ENCODE measurements at regions not wholly inside any gene's neighbourhood (a gene's known extent, or its start where the extent isn't known, plus 50 kb on each side); places are given as distances from the start of the nearest gene placed in this dataset.

- H3K4me1 ChIP-seq, result no peaks in the 10 kb centered on the region
- H3K27me3 ChIP-seq, result no peaks in the 10 kb centered on the region
- intact Hi-C loops (cut with DNase I; ENCODE audit: low total_unique reads), result no loop called here
- no peaks in the 10 kb centered on the region for H3K36me3 ChIP-seq (ENCODE audit: low read depth, missing control alignments)
- no peak for TF ChIP-seq POLR2A (IDR thresholded peaks at IDR 0.05)
- no peak for TF ChIP-seq CTCF (IDR thresholded peaks at IDR 0.05)
- no peak overlapping the region for H3K4me3 ChIP-seq
- no peaks in the 10 kb centered on the region for H3K9me3 ChIP-seq
- no peak overlapping the region for H3K27ac ChIP-seq
- no peak for DNase-seq
- WGBS, 2 donors, result 91 to 92% methylated on average over 5 of the region's 5 CpGs
These were observed 394.0 kb upstream of the FZD8 start for GRCh38 chr10:36036137-36036536.

GRCh38 chr10:36033808-36034207, 391.7 kb upstream of the FZD8 start:
- intact Hi-C loops (cut with DNase I; ENCODE audit: low total_unique reads), result no loop called here
- Histone ChIP-seq H3K27me3 (no peaks in the 10 kb centered on the region), H3K36me3 (ENCODE audit: low read depth, missing control alignments) (no peaks in the 10 kb centered on the region), H3K9me3 (no peaks in the 10 kb centered on the region), H3K4me1 (no peaks in the 10 kb centered on the region), H3K4me3 (no peak overlapping the region), H3K27ac (no peak overlapping the region)
- DNase-seq, result no peak
- TF ChIP-seq POLR2A (IDR thresholded peaks at IDR 0.05) (no peak), CTCF (IDR thresholded peaks at IDR 0.05) (no peak)

GRCh38 chr10:36030516-36030915, 388.4 kb upstream of the FZD8 start:
- 65 to 71% methylated on average over 3 of the region's 3 CpGs for WGBS, 2 donors
- intact Hi-C loops (cut with DNase I; ENCODE audit: low total_unique reads), result no loop called here
- no peaks in the 10 kb centered on the region for H3K4me1 ChIP-seq

DNA sequence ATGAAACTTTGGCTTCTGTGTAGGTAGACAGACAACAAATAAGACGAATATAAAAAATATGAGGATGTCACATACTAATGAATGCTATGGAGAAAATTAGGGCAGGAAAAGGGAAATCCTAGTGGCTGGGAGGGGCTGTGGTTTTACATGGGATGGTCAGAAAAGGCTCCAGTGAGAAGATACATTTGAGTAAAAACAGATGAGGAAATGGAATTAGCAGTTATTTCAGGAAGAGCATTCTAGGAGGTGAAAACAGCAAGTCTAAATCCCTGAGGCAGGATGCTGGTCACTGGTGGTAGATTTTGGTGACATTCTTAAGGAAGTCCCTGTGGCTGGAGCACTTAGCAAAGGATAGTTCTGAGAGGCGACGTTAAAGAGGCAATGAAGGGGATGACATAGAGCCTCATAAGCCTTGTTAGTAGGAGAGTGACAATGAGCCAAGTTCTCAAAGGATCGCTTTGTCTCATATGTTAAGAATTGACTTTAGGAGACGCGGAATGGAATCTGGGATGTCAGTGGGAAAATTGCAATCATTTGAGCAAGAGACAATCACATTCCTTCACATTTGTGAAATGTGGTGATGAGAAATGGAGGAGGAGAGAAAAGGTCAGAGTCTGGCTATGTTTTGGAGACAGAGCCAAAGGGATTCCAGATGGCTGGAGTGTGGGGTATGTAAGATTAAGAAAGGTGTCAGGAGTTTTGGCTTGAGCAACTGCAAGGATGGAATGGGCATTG, 384.7 kb upstream of the FZD8 start:
- H3K27ac ChIP-seq, result no peak overlapping the region
- 92 to 94% methylated on average over 6 of the region's 6 CpGs for WGBS, 2 donors
- intact Hi-C loops (cut with DNase I; ENCODE audit: low total_unique reads), result no loop called here
- H3K9me3 ChIP-seq, result no peaks in the 10 kb centered on the region
- no peak for DNase-seq
- no peak for TF ChIP-seq POLR2A (IDR thresholded peaks at IDR 0.05)
- no peak for TF ChIP-seq CTCF (IDR thresholded peaks at IDR 0.05)
- H3K4me1 ChIP-seq, result no peaks in the 10 kb centered on the region
- H3K4me3 ChIP-seq, result no peak overlapping the region
- no peaks in the 10 kb centered on the region for H3K36me3 ChIP-seq (ENCODE audit: low read depth, missing control alignments)
- no peaks in the 10 kb centered on the region for H3K27me3 ChIP-seq

More at GRCh38 chr10:36030516-36030915, 388.4 kb upstream of the FZD8 start:
- Histone ChIP-seq H3K27ac (no peak overlapping the region), H3K9me3 (no peaks in the 10 kb centered on the region), H3K36me3 (ENCODE audit: low read depth, missing control alignments) (no peaks in the 10 kb centered on the region), H3K4me3 (no peak overlapping the region), H3K27me3 (no peaks in the 10 kb centered on the region)
- no peak for DNase-seq
- TF ChIP-seq POLR2A (IDR thresholded peaks at IDR 0.05), result no peak
- TF ChIP-seq CTCF (IDR thresholded peaks at IDR 0.05), result no peak

- no peaks in the 10 kb centered on the region for H3K27me3 ChIP-seq
- H3K4me1 ChIP-seq, result no peaks in the 10 kb centered on the region
- 93% methylated on average over 6 of the region's 6 CpGs for WGBS, 2 donors
- intact Hi-C loops (cut with DNase I; ENCODE audit: low total_unique reads), result no loop called here
- no peaks in the 10 kb centered on the region for H3K36me3 ChIP-seq (ENCODE audit: low read depth, missing control alignments)
- H3K4me3 ChIP-seq, result no peak overlapping the region
- no peak for DNase-seq
- no peak overlapping the region for H3K27ac ChIP-seq
- no peak for TF ChIP-seq CTCF (IDR thresholded peaks at IDR 0.05)
- no peak for TF ChIP-seq POLR2A (IDR thresholded peaks at IDR 0.05)
- no peaks in the 10 kb centered on the region for H3K9me3 ChIP-seq
These were observed 384.0 kb upstream of the FZD8 start for GRCh38 chr10:36026081-36026480.
